GM23338 (cell line): ENCODE measurements at regions not wholly inside any gene's neighbourhood (a gene's known extent, or its start where the extent isn't known, plus 50 kb on each side); places are given as distances from the start of the nearest gene placed in this dataset.

Experiments
- ATAC-seq: fragments of 200-7000 bp; cut with Tn5 transposase; 3 replicates; pipeline ENCODE4 v1.9.1; 2020
- DNase-seq: peaks from one replicate; pipeline ENCODE4 v3.0.0-alpha.2; 2015; ENCODE audit warnings: low spot score
- H2AFZ ChIP-seq: fragments of 200-600 bp; sonication (generic); 2 replicates; pipeline ENCODE4 v1.8.0; 2016; ENCODE audit warnings: antibody characterized with exemption, mild to moderate bottlenecking, moderate library complexity
- H3F3A ChIP-seq: fragments of 200-600 bp; sonication (generic); replicated peaks from 2 replicates; pipeline ENCODE4 v1.8.0; 2017; ENCODE audit warnings: antibody characterized with exemption, mixed run types, low read depth
- H3K27ac ChIP-seq: fragments of 200-600 bp; sonication (generic); 2 replicates; pipeline ENCODE4 v1.6.1; 2016; ENCODE audit warnings: low read depth
- H3K27me3 ChIP-seq: fragments of 200-600 bp; sonication (generic); 2 replicates; pipeline ENCODE4 v1.8.0; 2016; ENCODE audit warnings: mild to moderate bottlenecking, mixed run types, moderate library complexity; ENCODE audit not compliant: insufficient read depth
- H3K36me3 ChIP-seq: fragments of 200-600 bp; sonication (generic); 2 replicates; pipeline ENCODE4 v1.8.0; 2016; ENCODE audit warnings: mild to moderate bottlenecking; ENCODE audit not compliant: insufficient read depth
- H3K4me1 ChIP-seq: fragments of 200-600 bp; sonication (generic); 2 replicates; pipeline ENCODE4 v1.8.0; 2016; ENCODE audit warnings: mild to moderate bottlenecking, moderate library complexity; ENCODE audit not compliant: insufficient read depth
- H3K4me2 ChIP-seq: fragments of 200-600 bp; sonication (generic); 2 replicates; pipeline ENCODE4 v1.7.1; 2017; ENCODE audit warnings: mixed run types
- H3K4me3 ChIP-seq: fragments of 200-600 bp; sonication (generic); 2 replicates; pipeline ENCODE4 v1.6.1; 2016; ENCODE audit warnings: mixed run types
- H3K79me2 ChIP-seq: fragments of 200-600 bp; sonication (generic); replicated peaks from 2 replicates; pipeline ENCODE4 v1.8.0; 2017; ENCODE audit warnings: mild to moderate bottlenecking; ENCODE audit not compliant: insufficient read depth
- H3K9me2 ChIP-seq: fragments of 200-600 bp; sonication (generic); 2 replicates; pipeline ENCODE4 v1.8.0; 2017; ENCODE audit not compliant: insufficient read depth
- H4K20me1 ChIP-seq: fragments of 200-600 bp; sonication (generic); replicated peaks from 2 replicates; pipeline ENCODE4 v1.8.0; 2017; ENCODE audit warnings: mild to moderate bottlenecking; ENCODE audit not compliant: insufficient read depth
- H3K27ac Mint-ChIP-seq: 2 replicates; pipeline ENCODE4 v1.8.0; 2020; ENCODE audit warnings: inconsistent platforms, mild to moderate bottlenecking, moderate library complexity, mixed read lengths
- H3K27me3 Mint-ChIP-seq: 3 replicates; pipeline ENCODE4 v1.8.0; 2022; ENCODE audit warnings: low read depth, mild to moderate bottlenecking, moderate library complexity, mixed read lengths, inconsistent platforms; ENCODE audit not compliant: insufficient read depth, poor library complexity
- H3K36me3 Mint-ChIP-seq: 3 replicates; pipeline ENCODE4 v1.8.0; 2021; ENCODE audit warnings: low read depth, mild to moderate bottlenecking, inconsistent platforms, moderate library complexity, mixed read lengths
- H3K4me1 Mint-ChIP-seq: 3 replicates; pipeline ENCODE4 v1.8.0; 2020; ENCODE audit warnings: mild to moderate bottlenecking, inconsistent platforms, mixed read lengths
- H3K4me3 Mint-ChIP-seq: 3 replicates; pipeline ENCODE4 v1.8.0; 2021; ENCODE audit warnings: moderate library complexity, mild to moderate bottlenecking, inconsistent platforms, mixed read lengths
- H3K9me3 Mint-ChIP-seq: 3 replicates; pipeline ENCODE4 v1.8.0; 2020; ENCODE audit warnings: moderate library complexity, mild to moderate bottlenecking, inconsistent platforms, mixed read lengths
- EZH2 ChIP-seq: fragments of 200-600 bp; sonication (generic); IDR thresholded peaks from one replicate; pipeline ENCODE4 v1.8.0; 2017; ENCODE audit warnings: antibody characterized with exemption, mild to moderate bottlenecking, low read depth; ENCODE audit not compliant: unreplicated experiment
- JUNB ChIP-seq: IDR thresholded peaks from one replicate; pipeline ENCODE4 v1.6.1; 2016; ENCODE audit warnings: antibody characterized with exemption; ENCODE audit not compliant: unreplicated experiment
- NANOG ChIP-seq: IDR thresholded peaks from 2 replicates; pipeline ENCODE4 v1.6.1; 2016; ENCODE audit warnings: antibody characterized with exemption, borderline replicate concordance
- POLR2AphosphoS5 ChIP-seq: IDR thresholded peaks from 2 replicates; pipeline ENCODE4 v1.6.1; 2016; ENCODE audit warnings: antibody characterized with exemption, low read depth
- STAT1 ChIP-seq: IDR thresholded peaks from one replicate; pipeline ENCODE4 v1.6.1; 2016; ENCODE audit warnings: antibody characterized with exemption; ENCODE audit not compliant: unreplicated experiment
- ZNF114 ChIP-seq: fragments of 250-450 bp; sonication (Bioruptor Pico); IDR thresholded peaks from 2 replicates; pipeline ENCODE4 v1.5.0; 2020; ENCODE audit warnings: mild to moderate bottlenecking, moderate library complexity
- TF ChIP-seq, protein P1 (sequence below): IDR thresholded peaks from one replicate; pipeline ENCODE4 v1.6.1; 2018; ENCODE audit warnings: antibody characterized with exemption; ENCODE audit not compliant: unreplicated experiment
- TF ChIP-seq, protein P2 (sequence below): IDR thresholded peaks from 2 replicates; pipeline ENCODE4 v1.6.1; 2016; ENCODE audit warnings: antibody characterized with exemption
- TF ChIP-seq, protein P3 (sequence below), 2 experiments: fragments of 200-600 bp in 1 of 2; sonication (generic) in 1 of 2; conservative IDR thresholded peaks; 2 replicates each; pipeline versions ENCODE4 v1.5.1 to v1.6.1; 2016 to 2017; ENCODE audit warnings: antibody characterized with exemption in 2 of 2, low read depth in 2 of 2, mild to moderate bottlenecking in 2 of 2, moderate library complexity in 1 of 2
- TF ChIP-seq, protein P4 (sequence below): fragments of 250-450 bp; sonication (Bioruptor Pico); IDR thresholded peaks from 2 replicates; pipeline ENCODE4 v1.5.0; 2020; ENCODE audit warnings: mild to moderate bottlenecking, moderate library complexity

DNA sequence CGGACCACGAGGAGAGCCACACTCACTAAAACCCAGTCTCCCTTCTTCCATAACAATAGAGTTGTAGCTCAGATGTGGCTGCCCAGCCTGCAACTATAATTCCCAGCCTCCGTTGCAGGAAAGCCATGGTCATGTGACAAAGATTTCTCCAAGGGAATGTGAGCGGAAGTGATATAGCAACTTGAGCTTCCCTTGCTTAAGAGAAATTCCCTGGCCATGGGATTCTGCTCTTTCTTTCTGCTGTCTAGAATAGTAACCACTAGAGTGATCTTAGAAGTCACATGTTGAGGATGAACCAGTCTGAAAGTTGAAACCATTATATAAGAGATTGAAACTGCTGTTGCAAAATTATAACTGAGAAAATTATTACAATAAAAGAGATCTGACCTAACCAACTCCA, 86.4 kb upstream of the MED14 start:
- no peaks in the 10 kb centered on the region for H3K36me3 ChIP-seq
- 0 out of 2 replicates have a peak, but pooled peaks cover 4% of the 10 kb centered on the region for H3K4me1 ChIP-seq
- no peaks in the 10 kb centered on the region for H3F3A ChIP-seq
- no peak overlapping the region for H3K4me3 ChIP-seq
- no peak overlapping the region for H3K27ac Mint-ChIP-seq
- H3K4me2 ChIP-seq, result no peak overlapping the region
- peaks cover 2% of the 10 kb centered on the region for H3K27me3 Mint-ChIP-seq
- no peaks in the 10 kb centered on the region for H4K20me1 ChIP-seq
- peaks cover 6% of the 10 kb centered on the region; the same call in 2 of the 3 replicates for H3K4me1 Mint-ChIP-seq
- peaks cover 12% of the 10 kb centered on the region for H3K9me3 Mint-ChIP-seq
- DNase-seq, result no peak
- H3K9me2 ChIP-seq, result no peaks in the 10 kb centered on the region
- no peaks in the 10 kb centered on the region for H3K27me3 ChIP-seq
- H3K4me3 Mint-ChIP-seq, result no peak overlapping the region
- no peak for TF ChIP-seq ZNF114 (CRISPR knock-in tag)
- TF ChIP-seq, protein P1, sequence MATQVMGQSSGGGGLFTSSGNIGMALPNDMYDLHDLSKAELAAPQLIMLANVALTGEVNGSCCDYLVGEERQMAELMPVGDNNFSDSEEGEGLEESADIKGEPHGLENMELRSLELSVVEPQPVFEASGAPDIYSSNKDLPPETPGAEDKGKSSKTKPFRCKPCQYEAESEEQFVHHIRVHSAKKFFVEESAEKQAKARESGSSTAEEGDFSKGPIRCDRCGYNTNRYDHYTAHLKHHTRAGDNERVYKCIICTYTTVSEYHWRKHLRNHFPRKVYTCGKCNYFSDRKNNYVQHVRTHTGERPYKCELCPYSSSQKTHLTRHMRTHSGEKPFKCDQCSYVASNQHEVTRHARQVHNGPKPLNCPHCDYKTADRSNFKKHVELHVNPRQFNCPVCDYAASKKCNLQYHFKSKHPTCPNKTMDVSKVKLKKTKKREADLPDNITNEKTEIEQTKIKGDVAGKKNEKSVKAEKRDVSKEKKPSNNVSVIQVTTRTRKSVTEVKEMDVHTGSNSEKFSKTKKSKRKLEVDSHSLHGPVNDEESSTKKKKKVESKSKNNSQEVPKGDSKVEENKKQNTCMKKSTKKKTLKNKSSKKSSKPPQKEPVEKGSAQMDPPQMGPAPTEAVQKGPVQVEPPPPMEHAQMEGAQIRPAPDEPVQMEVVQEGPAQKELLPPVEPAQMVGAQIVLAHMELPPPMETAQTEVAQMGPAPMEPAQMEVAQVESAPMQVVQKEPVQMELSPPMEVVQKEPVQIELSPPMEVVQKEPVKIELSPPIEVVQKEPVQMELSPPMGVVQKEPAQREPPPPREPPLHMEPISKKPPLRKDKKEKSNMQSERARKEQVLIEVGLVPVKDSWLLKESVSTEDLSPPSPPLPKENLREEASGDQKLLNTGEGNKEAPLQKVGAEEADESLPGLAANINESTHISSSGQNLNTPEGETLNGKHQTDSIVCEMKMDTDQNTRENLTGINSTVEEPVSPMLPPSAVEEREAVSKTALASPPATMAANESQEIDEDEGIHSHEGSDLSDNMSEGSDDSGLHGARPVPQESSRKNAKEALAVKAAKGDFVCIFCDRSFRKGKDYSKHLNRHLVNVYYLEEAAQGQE, result no peak
- no peak overlapping the region for H3K27ac ChIP-seq
- H3K36me3 Mint-ChIP-seq, result peaks cover 20% of the 10 kb centered on the region; the same call in 2 of the 3 replicates
- H2AFZ ChIP-seq, result no peak overlapping the region
- H3K79me2 ChIP-seq, result no peaks in the 10 kb centered on the region
- ATAC-seq, result no peak

DNA sequence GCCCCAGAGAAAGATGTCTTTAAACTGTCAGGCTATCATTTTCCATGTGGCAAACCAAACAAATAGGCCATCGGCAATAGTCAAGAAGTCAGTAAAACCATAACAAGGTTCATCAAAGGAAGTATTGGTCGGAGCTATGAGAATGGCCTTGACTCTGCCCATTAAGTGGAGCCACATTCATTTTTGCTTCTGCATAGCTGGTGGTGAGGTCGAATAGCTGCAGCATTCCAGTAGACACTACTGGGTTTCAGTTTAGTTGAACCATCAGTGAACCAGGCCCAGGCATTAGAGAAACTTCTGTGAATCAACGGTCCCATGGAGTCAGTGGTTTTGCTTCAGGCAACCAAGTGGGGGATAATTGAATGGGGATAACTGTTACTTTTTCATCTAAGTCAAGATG, 92.0 kb upstream of the MED14 start:
- no peak overlapping the region for H3K4me3 ChIP-seq
- H3K36me3 ChIP-seq, result no peaks in the 10 kb centered on the region
- H3K27me3 Mint-ChIP-seq, result peaks cover 2% of the 10 kb centered on the region
- no peaks in the 10 kb centered on the region for H3F3A ChIP-seq
- H3K9me3 Mint-ChIP-seq, result peaks cover 14% of the 10 kb centered on the region
- H3K4me1 ChIP-seq, result no peaks in the 10 kb centered on the region
- H4K20me1 ChIP-seq, result no peaks in the 10 kb centered on the region
- H3K4me3 Mint-ChIP-seq, result no peak overlapping the region
- H3K36me3 Mint-ChIP-seq, result peaks cover 21% of the 10 kb centered on the region
- no peak overlapping the region for H3K4me2 ChIP-seq
- ATAC-seq, result no peak
- no peak overlapping the region for H3K27ac ChIP-seq
- DNase-seq, result no peak
- H3K27ac Mint-ChIP-seq, result no peak overlapping the region
- no peak overlapping the region for H2AFZ ChIP-seq
- H3K27me3 ChIP-seq, result no peaks in the 10 kb centered on the region
- no peaks in the 10 kb centered on the region for H3K79me2 ChIP-seq
- 0 out of 2 replicates have a peak, but pooled peaks cover 3% of the 10 kb centered on the region for H3K9me2 ChIP-seq
- H3K4me1 Mint-ChIP-seq, result 0 out of 3 replicates have a peak, but pooled peaks cover 3% of the 10 kb centered on the region
- TF ChIP-seq, protein P2, sequence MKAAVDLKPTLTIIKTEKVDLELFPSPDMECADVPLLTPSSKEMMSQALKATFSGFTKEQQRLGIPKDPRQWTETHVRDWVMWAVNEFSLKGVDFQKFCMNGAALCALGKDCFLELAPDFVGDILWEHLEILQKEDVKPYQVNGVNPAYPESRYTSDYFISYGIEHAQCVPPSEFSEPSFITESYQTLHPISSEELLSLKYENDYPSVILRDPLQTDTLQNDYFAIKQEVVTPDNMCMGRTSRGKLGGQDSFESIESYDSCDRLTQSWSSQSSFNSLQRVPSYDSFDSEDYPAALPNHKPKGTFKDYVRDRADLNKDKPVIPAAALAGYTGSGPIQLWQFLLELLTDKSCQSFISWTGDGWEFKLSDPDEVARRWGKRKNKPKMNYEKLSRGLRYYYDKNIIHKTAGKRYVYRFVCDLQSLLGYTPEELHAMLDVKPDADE, result no peak
- no peak for TF ChIP-seq NANOG
- TF ChIP-seq ZNF114 (CRISPR knock-in tag), result no peak
- TF ChIP-seq, protein P3, sequence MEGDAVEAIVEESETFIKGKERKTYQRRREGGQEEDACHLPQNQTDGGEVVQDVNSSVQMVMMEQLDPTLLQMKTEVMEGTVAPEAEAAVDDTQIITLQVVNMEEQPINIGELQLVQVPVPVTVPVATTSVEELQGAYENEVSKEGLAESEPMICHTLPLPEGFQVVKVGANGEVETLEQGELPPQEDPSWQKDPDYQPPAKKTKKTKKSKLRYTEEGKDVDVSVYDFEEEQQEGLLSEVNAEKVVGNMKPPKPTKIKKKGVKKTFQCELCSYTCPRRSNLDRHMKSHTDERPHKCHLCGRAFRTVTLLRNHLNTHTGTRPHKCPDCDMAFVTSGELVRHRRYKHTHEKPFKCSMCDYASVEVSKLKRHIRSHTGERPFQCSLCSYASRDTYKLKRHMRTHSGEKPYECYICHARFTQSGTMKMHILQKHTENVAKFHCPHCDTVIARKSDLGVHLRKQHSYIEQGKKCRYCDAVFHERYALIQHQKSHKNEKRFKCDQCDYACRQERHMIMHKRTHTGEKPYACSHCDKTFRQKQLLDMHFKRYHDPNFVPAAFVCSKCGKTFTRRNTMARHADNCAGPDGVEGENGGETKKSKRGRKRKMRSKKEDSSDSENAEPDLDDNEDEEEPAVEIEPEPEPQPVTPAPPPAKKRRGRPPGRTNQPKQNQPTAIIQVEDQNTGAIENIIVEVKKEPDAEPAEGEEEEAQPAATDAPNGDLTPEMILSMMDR (conservative IDR thresholded peaks at IDR 0.05; ENCODE audit: low read depth in 2 of 2), result no peak
- TF ChIP-seq POLR2AphosphoS5, result no peak
- TF ChIP-seq EZH2, result no peak
- no peak for TF ChIP-seq STAT1
- no peak for TF ChIP-seq JUNB
- TF ChIP-seq, protein P4, sequence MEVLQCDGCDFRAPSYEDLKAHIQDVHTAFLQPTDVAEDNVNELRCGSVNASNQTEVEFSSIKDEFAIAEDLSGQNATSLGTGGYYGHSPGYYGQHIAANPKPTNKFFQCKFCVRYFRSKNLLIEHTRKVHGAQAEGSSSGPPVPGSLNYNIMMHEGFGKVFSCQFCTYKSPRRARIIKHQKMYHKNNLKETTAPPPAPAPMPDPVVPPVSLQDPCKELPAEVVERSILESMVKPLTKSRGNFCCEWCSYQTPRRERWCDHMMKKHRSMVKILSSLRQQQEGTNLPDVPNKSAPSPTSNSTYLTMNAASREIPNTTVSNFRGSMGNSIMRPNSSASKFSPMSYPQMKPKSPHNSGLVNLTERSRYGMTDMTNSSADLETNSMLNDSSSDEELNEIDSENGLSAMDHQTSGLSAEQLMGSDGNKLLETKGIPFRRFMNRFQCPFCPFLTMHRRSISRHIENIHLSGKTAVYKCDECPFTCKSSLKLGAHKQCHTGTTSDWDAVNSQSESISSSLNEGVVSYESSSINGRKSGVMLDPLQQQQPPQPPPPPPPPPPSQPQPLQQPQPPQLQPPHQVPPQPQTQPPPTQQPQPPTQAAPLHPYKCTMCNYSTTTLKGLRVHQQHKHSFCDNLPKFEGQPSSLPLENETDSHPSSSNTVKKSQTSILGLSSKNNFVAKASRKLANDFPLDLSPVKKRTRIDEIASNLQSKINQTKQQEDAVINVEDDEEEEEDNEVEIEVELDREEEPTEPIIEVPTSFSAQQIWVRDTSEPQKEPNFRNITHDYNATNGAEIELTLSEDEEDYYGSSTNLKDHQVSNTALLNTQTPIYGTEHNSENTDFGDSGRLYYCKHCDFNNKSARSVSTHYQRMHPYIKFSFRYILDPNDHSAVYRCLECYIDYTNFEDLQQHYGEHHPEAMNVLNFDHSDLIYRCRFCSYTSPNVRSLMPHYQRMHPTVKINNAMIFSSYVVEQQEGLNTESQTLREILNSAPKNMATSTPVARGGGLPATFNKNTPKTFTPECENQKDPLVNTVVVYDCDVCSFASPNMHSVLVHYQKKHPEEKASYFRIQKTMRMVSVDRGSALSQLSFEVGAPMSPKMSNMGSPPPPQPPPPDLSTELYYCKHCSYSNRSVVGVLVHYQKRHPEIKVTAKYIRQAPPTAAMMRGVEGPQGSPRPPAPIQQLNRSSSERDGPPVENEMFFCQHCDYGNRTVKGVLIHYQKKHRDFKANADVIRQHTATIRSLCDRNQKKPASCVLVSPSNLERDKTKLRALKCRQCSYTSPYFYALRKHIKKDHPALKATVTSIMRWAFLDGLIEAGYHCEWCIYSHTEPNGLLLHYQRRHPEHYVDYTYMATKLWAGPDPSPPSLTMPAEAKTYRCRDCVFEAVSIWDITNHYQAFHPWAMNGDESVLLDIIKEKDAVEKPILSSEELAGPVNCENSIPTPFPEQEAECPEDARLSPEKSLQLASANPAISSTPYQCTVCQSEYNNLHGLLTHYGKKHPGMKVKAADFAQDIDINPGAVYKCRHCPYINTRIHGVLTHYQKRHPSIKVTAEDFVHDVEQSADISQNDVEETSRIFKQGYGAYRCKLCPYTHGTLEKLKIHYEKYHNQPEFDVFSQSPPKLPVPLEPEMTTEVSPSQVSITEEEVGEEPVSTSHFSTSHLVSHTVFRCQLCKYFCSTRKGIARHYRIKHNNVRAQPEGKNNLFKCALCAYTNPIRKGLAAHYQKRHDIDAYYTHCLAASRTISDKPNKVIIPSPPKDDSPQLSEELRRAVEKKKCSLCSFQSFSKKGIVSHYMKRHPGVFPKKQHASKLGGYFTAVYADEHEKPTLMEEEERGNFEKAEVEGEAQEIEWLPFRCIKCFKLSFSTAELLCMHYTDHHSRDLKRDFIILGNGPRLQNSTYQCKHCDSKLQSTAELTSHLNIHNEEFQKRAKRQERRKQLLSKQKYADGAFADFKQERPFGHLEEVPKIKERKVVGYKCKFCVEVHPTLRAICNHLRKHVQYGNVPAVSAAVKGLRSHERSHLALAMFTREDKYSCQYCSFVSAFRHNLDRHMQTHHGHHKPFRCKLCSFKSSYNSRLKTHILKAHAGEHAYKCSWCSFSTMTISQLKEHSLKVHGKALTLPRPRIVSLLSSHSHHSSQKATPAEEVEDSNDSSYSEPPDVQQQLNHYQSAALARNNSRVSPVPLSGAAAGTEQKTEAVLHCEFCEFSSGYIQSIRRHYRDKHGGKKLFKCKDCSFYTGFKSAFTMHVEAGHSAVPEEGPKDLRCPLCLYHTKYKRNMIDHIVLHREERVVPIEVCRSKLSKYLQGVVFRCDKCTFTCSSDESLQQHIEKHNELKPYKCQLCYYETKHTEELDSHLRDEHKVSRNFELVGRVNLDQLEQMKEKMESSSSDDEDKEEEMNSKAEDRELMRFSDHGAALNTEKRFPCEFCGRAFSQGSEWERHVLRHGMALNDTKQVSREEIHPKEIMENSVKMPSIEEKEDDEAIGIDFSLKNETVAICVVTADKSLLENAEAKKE (CRISPR knock-in tag), result no peak
